ENCODE measurements at regions not wholly inside any gene's neighbourhood (a gene's known extent, or its start where the extent isn't known, plus 50 kb on each side); places are given as distances from the start of the nearest gene placed in this dataset.

- TF ChIP-seq CHD7 (IDR thresholded peaks at IDR 0.05; ENCODE audit: insufficient replicate concordance, low read length) (no peak), NANOG (IDR thresholded peaks at IDR 0.05; ENCODE audit: insufficient read depth, low read depth, low read length, poor library complexity, severe bottlenecking) (no peak), SP4 (IDR thresholded peaks at IDR 0.05; ENCODE audit: low read length) (no peak), EP300 (IDR thresholded peaks at IDR 0.05; ENCODE audit: borderline replicate concordance in 1 of 2, low read depth in 2 of 2, low read length in 2 of 2) (no peak), SAP30 (IDR thresholded peaks at IDR 0.05; ENCODE audit: insufficient read depth, insufficient replicate concordance, low read length) (no peak), BRCA1 (IDR thresholded peaks at IDR 0.05; ENCODE audit: low read depth, low read length) (no peak), PHF8 (conservative IDR thresholded peaks at IDR 0.05; ENCODE audit: low read depth, low read length) (no peak), POLR2A (IDR thresholded peaks at IDR 0.05; ENCODE audit: control extremely low read depth in 1 of 2, low read depth in 2 of 2, low read length in 2 of 2) (no peak), FOSL1 (IDR thresholded peaks at IDR 0.05; ENCODE audit: insufficient read depth, low read depth, low read length) (no peak), TEAD4 (IDR thresholded peaks at IDR 0.05; ENCODE audit: low read depth, low read length) (no peak), SIRT6 (IDR thresholded peaks at IDR 0.05; ENCODE audit: low read length) (no peak), ASH2L (IDR thresholded peaks at IDR 0.05; ENCODE audit: low read length) (no peak), CEBPB (IDR thresholded peaks at IDR 0.05; ENCODE audit: low read depth, low read length) (no peak)
Observed at GRCh38 chr1:68301471-68302001, 69.2 kb upstream of the WLS start (continued).
